GM18505 (cell line): ENCODE measurements at regions not wholly inside any gene's neighbourhood (a gene's known extent, or its start where the extent isn't known, plus 50 kb on each side); places are given as distances from the start of the nearest gene placed in this dataset.

ENCODE experiments used
- ATAC-seq: cut with Tn5 transposase; IDR thresholded peaks from one replicate; pipeline ENCODE4 v1.9.1; 2021; ENCODE audit not compliant: unreplicated experiment
- POLR2A ChIP-seq: IDR thresholded peaks from 4 replicates; pipeline ENCODE4 v1.6.1; 2011; ENCODE audit warnings: borderline replicate concordance; ENCODE audit not compliant: insufficient read depth, insufficient read length; ENCODE audit errors: extremely low read depth

- TF ChIP-seq POLR2A, result no peak
- no peak for ATAC-seq
Measured at GRCh38 chr1:31521761-31522555, 54.4 kb upstream of the TINAGL1 start.

GRCh38 chr1:31522556-31522845, 53.8 kb upstream of the TINAGL1 start:
- no peak for ATAC-seq
- no peak for TF ChIP-seq POLR2A

- ATAC-seq, result no peak
- TF ChIP-seq POLR2A, result no peak
Measured at GRCh38 chr1:31523012-31523411, 53.3 kb upstream of the TINAGL1 start.

- no peak for ATAC-seq
- TF ChIP-seq POLR2A, result no peak
Measured at GRCh38 chr1:31523769-31524168, 52.5 kb upstream of the TINAGL1 start.

- ATAC-seq, result no peak
- TF ChIP-seq POLR2A, result no peak
Measured at GRCh38 chr1:31524186-31524901, 52.0 kb upstream of the TINAGL1 start.
